Esophagus muscularis mucosa (tissue), 4 donors: ENCODE measurements at regions not wholly inside any gene's neighbourhood (a gene's known extent, or its start where the extent isn't known, plus 50 kb on each side); places are given as distances from the start of the nearest gene placed in this dataset.

Source experiments
- DNase-seq: peaks from one replicate; pipeline ENCODE4 v3.0.0-alpha.2; 2017; ENCODE audit errors: extremely low spot score
- H3K27ac ChIP-seq, 4 donors: fragments of 200-600 bp; sonication (generic); replicated peaks in 1 of 4; 1 replicate in 3 of 4; 2 replicates in 1 of 4; pipeline ENCODE4 v1.5.1; 2016 to 2019; ENCODE audit warnings: mild to moderate bottlenecking in 1 of 4
- H3K27me3 ChIP-seq, 4 donors: fragments of 200-600 bp; sonication (generic); one replicate each; pipeline versions ENCODE4 v1.5.1 to v1.6.0; 2016 to 2019
- H3K36me3 ChIP-seq, 4 donors: fragments of 200-600 bp; sonication (generic); one replicate each; pipeline ENCODE4 v1.5.1; 2016 to 2019
- H3K4me1 ChIP-seq, 4 donors: fragments of 200-600 bp; sonication (generic); one replicate each; pipeline ENCODE4 v1.5.1; 2016 to 2019
- H3K4me3 ChIP-seq, 4 donors: fragments of 200-600 bp; sonication (generic); 1 replicate in 2 of 4; 2 replicates in 2 of 4; pipeline ENCODE4 v1.5.1; 2016 to 2019; ENCODE audit warnings: mild to moderate bottlenecking in 4 of 4, moderate library complexity in 1 of 4
- H3K9me3 ChIP-seq, 4 donors: fragments of 200-600 bp; sonication (generic); 1 replicate in 3 of 4; 2 replicates in 1 of 4; pipeline ENCODE4 v1.5.1; 2016 to 2019
- EP300 ChIP-seq: sonication (generic); formaldehyde crosslinking; IDR thresholded peaks from one replicate; pipeline ENCODE4 v1.6.1; 2017; ENCODE audit warnings: antibody characterized with exemption
- POLR2A ChIP-seq: fragments of 450-650 bp; IDR thresholded peaks from one replicate; pipeline ENCODE4 v1.6.1; 2017; ENCODE audit warnings: antibody characterized with exemption, moderate library complexity, mild to moderate bottlenecking, low read depth
- POLR2AphosphoS5 ChIP-seq, 2 donors: sonication (generic); formaldehyde crosslinking; IDR thresholded peaks; one replicate each; pipeline ENCODE4 v1.6.1; 2017; ENCODE audit warnings: antibody characterized with exemption in 2 of 2
- WGBS: methylation state at CpG from one replicate; pipeline ENCODE4 v1.1.5; 2018; 5-methylcytosine and 5-hydroxymethylcytosine counted together
- intact Hi-C: fragments of 100-400 bp; cut with DNase I; formaldehyde crosslinking; loops from one replicate; pipeline ENCODE4 v1.15.1; 2023
- TF ChIP-seq, protein P1 (sequence below), 3 experiments: fragments of 200-600 bp in 2 of 3; fragments of 450-650 bp in 1 of 3; sonication (generic) in 2 of 3; IDR thresholded peaks; one replicate each; pipeline ENCODE4 v1.5.1; 2017 to 2019; ENCODE audit warnings: antibody characterized with exemption in 3 of 3, mild to moderate bottlenecking in 2 of 3, moderate library complexity in 1 of 3

DNA sequence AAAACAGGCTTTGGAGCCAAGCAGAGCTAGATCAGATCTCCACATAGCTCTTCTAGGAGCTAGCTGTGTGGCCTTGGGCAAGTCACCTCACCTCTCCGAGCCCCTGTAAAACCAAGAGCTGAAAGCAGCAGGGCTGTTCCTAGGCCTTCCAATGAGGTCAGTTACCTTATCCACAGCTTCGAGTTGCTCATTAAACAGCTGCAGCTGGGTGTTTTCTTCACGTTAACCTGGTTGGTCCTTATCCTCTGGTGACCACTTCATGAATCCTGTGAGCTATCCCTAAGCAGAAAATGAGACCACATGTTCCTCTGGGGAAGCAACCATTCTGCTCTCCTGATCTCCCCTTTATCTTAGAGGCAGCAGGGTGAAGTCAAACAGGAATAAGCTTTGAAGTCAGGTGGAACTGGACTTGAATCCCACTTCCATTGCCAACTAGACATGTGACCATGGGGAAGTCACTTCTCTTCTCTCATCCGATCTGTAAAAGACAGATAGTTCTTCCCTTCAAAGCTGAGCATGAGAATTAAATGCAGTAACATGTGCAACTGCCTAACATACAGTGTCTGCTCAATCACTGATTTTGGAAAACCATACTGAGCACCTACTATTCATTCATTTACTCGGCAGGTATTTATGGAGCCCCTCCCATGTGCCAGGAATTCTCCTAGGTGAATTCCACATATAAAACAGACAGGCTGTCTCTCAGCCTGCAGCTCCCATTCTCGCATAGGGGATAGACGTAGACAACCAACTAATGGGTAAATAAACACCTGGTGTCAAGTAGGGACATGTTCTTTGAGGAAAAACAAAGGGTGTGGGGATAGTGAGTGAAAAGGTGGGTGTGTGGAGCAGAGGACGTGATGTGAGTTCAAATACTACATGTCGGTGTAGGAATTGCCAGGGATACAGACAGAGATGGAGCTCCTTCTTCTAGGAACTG, 111.7 kb upstream of the BOD1 start:
- TF ChIP-seq POLR2AphosphoS5 (IDR thresholded peaks at IDR 0.05): no peak
- TF ChIP-seq, protein P1, sequence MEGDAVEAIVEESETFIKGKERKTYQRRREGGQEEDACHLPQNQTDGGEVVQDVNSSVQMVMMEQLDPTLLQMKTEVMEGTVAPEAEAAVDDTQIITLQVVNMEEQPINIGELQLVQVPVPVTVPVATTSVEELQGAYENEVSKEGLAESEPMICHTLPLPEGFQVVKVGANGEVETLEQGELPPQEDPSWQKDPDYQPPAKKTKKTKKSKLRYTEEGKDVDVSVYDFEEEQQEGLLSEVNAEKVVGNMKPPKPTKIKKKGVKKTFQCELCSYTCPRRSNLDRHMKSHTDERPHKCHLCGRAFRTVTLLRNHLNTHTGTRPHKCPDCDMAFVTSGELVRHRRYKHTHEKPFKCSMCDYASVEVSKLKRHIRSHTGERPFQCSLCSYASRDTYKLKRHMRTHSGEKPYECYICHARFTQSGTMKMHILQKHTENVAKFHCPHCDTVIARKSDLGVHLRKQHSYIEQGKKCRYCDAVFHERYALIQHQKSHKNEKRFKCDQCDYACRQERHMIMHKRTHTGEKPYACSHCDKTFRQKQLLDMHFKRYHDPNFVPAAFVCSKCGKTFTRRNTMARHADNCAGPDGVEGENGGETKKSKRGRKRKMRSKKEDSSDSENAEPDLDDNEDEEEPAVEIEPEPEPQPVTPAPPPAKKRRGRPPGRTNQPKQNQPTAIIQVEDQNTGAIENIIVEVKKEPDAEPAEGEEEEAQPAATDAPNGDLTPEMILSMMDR (IDR thresholded peaks at IDR 0.05): no peak
- TF ChIP-seq POLR2A: no peak
- no peak for TF ChIP-seq EP300
- Histone ChIP-seq H3K4me3 (no peak overlapping the region), H3K9me3 (peaks cover 0 to 8% (median 2%) of the 10 kb centered on the region in 4 donors), H3K27me3 (peaks cover 0 to 2% (median 0%) of the 10 kb centered on the region in 4 donors), H3K4me1 (no peaks in the 10 kb centered on the region), H3K36me3 (no peaks in the 10 kb centered on the region), H3K27ac (no peak overlapping the region)
- intact Hi-C loops: no loop called here
- no peak for DNase-seq
- WGBS: 60% methylated on average over 9 of the region's 9 CpGs

DNA sequence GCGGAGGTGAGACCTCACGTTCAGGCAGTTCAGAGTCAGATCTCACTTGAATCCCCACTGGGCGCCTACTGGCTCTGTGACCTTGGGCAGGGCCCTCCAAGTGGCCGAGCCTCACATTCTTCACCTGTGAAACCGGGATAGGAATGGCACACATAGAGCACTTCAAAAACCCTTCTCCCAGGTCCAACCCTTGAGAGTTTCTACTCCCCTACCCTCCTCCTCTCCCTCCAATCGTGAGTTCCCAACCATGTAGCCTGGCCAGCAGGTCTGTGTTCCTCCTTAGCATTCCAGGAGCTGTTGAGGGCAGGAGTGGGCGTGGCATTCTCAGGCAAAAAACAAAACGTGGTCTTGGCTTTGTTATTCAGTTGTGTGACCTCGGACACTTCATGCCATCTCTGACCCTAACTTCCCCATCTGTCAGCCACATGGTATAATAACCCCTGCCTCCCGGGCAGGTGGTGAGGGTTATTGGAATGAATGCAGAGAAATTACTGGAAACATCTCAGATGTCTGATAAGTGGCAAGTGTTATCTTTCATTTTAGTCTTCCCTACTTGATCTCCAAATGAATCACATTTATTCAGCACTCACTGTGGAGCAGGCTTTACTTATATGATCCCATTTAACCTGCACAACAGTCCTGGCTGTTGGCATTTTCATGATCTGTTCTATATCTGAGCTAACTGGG, 112.8 kb upstream of the BOD1 start:
- H3K27ac ChIP-seq: no peak overlapping the region
- H3K9me3 ChIP-seq: peaks cover 0 to 8% (median 2%) of the 10 kb centered on the region in 4 donors
- DNase-seq: no peak
- TF ChIP-seq POLR2AphosphoS5 (IDR thresholded peaks at IDR 0.05): no peak
- no peak for TF ChIP-seq POLR2A
- TF ChIP-seq, protein P1 (IDR thresholded peaks at IDR 0.05): no peak
- TF ChIP-seq EP300: no peak
- no peaks in the 10 kb centered on the region for H3K27me3 ChIP-seq
- H3K36me3 ChIP-seq: no peaks in the 10 kb centered on the region
- no peaks in the 10 kb centered on the region for H3K4me1 ChIP-seq
- intact Hi-C loops: no loop called here
- H3K4me3 ChIP-seq: no peak overlapping the region
- WGBS: 62% methylated on average over 10 of the region's 10 CpGs

DNA sequence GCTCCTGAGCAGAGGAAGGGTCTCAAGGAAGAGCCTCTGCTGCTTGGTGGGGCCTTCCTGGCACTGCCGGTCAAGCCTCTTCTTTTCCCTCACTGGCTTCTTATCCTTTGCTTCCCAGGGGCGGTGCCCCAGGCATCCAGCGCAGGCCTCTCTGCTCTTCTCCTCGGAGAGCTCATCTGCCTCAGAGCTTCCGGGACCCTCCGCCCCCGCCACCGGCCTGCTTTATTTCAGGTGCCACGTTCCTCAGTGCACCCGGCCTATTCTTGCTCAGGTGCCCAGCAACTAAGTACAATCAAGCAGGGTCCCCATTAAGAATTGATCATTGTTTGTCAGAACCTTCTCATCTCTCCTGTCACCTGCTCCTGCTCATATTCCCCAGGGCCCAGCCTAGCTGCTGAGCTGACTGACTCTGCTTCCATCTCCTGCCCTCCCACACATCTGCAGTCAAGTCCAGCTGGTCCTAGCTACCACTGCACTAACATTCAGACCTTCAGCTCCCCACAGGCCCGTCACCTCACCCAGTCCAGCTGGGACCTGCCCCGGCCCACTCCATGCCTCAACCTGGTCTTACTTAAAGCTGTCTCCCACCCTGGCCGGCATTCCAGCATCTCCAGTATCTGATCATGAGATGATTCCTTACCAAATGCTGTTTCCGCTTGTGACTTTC, 114.3 kb upstream of the BOD1 start:
- H3K36me3 ChIP-seq: no peaks in the 10 kb centered on the region
- WGBS: 84% methylated on average over 14 of the region's 14 CpGs
- H3K4me3 ChIP-seq: no peak overlapping the region
- no peaks in the 10 kb centered on the region for H3K4me1 ChIP-seq
- intact Hi-C loops: no loop called here
- H3K27ac ChIP-seq: no peak overlapping the region
- no peak for TF ChIP-seq POLR2AphosphoS5 (IDR thresholded peaks at IDR 0.05)
- TF ChIP-seq, protein P1 (IDR thresholded peaks at IDR 0.05): no peak
- TF ChIP-seq POLR2A: no peak
- TF ChIP-seq EP300: no peak
- H3K9me3 ChIP-seq: peaks cover 0 to 6% (median 2%) of the 10 kb centered on the region in 4 donors
- H3K27me3 ChIP-seq: no peaks in the 10 kb centered on the region
- DNase-seq: no peak

DNA sequence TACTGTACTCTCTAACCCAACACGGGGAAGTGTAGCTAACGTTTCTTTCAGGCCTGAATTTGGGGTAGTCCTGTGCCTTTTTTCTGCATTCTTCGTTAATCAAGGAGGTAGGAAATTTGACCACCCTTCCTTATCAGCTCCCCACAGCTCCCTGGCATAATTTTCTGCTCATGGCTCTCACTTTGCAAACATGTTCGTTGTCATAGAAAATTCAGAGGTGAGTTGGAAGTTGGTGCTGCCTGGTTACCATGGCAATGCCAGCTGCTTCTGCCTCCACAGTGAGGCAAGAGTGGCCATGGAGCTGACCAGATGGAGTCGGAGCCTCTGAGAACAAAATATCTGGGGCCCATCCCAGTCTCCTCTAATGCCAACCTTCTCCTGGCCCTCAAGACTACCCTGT, 116.6 kb upstream of the BOD1 start:
- Histone ChIP-seq H3K9me3 (no peaks in the 10 kb centered on the region), H3K27ac (no peak overlapping the region), H3K4me3 (no peak overlapping the region), H3K27me3 (no peaks in the 10 kb centered on the region), H3K4me1 (no peaks in the 10 kb centered on the region), H3K36me3 (no peaks in the 10 kb centered on the region)
- TF ChIP-seq, protein P1 (IDR thresholded peaks at IDR 0.05): no peak
- no peak for TF ChIP-seq POLR2AphosphoS5 (IDR thresholded peaks at IDR 0.05)
- no peak for TF ChIP-seq EP300
- no peak for TF ChIP-seq POLR2A
- intact Hi-C loops: no loop called here
- WGBS: 76% methylated on average over 4 of the region's 5 CpGs
- DNase-seq: no peak
